Right forelimb (tissue), 1 donor: ENCODE measurements at regions not wholly inside any gene's neighbourhood (a gene's known extent, or its start where the extent isn't known, plus 50 kb on each side); places are given as distances from the start of the nearest gene placed in this dataset.

Experiments used
- DNase-seq: peaks from one replicate; pipeline ENCODE4 v3.0.0-alpha.2; 2018

DNA sequence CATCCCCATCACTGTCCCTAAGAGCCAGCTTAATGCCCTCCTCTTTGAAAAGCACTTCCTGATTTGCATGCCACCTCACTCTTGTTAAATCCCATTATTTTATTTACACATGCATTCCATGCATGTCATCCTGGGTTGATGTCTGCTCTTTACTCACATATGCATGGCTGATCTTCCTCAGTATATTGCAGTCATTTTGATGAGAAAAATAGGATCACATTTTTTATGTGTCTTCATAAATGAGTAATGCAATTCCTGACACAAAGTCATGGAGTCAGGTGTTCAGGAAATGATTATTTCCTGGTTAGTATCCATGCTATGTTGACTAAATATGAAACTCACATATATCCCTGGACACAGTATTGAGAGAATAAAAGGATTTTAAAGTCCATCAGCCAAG is 204.7 kb downstream of the SLIT2 start:
- DNase-seq = no peak

DNA sequence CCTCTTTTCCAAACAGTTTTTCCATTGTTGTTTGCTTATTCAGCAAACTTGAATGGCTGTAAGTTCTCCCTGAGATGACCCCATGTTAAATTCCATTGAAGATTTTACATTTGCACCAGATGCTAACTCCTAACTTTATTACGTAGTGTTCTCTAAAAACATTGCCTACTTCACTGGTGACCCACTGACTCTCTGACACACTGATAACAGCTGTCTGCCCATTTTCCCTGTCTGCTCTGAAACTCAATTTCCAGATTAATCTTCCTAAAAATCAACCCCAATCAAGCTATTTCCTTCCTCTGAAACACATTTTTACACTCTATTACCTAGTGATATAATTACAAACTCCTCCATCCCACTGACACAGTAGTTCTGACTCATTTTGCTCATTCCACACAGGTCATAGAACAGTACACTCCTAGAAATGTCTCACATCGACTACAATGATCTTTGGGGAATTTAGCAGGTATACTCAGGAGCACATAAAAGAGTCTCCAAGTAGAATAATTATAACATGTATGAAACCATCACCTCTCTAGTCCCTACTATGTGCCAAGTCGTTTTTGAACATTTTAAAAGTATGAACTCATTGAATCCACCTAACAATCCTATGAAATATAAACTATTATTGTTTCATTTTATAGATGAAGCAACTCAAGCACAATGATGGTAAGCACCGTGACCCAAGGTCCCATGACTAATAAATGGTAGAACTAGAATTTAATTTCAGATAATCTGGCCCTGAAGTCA is 210.9 kb downstream of the SLIT2 start:
- DNase-seq = no peak

DNA sequence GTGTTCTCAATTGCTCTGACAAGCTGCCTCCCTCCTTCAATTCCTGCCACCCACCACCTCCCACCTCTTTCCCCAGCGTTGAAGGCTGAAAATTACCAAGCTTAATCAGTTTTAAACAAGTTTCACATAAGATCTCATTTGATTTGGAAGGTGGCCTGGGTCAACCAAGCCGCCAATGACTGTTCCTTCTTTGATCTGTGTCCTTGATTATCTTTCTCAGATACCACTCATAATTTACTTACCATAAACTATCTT is 211.4 kb downstream of the SLIT2 start:
- DNase-seq = no peak

GRCh38 chr4:20464381-20464780 is 212.7 kb downstream of the SLIT2 start:
- DNase-seq = no peak

GRCh38 chr4:20474119-20474518 is 222.4 kb downstream of the SLIT2 start:
- no peak for DNase-seq

DNA sequence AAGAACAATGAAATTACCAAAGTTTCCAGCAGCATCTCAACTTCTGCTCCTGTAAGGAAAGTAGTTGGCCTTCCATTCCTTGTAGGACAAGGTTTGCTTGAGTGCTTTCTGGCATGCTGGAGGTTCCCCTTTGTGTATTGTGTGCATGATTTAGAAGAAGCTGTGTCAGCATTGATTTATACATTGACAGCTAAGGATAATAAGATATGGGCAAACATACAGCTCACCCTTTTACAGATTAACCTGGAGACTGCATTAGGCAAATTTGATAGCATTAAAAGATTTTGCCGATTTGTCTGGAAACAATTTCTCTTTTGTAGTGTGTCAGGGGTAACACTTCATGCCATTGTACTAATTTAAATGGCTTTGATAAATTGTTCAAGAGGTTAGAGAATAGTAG is 221.8 kb upstream of the PACRGL start:
- DNase-seq = no peak

DNA sequence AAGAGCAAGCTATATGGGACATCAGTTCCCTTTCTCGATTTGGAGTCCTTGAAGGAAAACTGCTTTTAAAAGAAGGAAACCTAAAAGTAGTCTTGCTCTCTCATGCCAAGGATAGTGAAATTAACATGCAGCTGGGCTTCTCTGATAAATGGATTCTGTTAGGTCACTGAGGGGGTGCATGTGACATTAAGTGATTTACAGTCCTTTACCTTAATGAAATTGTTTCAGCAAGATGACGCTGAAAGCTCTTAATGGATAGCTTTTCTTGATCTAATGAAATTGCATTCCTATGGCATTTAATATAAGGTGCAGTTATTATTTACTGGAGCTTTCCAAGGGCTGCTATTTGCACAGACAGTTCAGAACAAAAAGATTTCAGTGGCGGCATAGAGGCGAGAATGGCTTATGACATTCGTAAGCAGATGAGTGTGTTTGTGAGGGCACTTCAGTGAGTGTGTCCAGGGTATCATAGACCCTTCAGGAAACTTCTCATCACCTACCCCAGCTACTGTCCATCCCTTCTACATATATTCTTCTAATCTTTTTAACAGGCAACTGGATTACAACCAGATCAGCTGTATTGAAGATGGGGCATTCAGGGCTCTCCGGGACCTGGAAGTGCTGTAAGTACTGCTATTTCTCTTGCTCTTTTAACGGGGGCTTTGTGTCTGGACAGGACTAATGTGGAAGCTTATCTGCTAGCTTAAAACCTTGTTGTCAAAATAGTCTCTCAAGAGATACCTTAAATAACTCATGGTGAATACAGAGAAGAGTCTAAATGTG is 219.9 kb upstream of the PACRGL start:
- no peak for DNase-seq

- no peak for DNase-seq
These were observed 216.8 kb upstream of the PACRGL start for GRCh38 chr4:20483416-20483815.

- no peak for DNase-seq
These were observed 213.8 kb upstream of the PACRGL start for GRCh38 chr4:20486433-20486832.

DNA sequence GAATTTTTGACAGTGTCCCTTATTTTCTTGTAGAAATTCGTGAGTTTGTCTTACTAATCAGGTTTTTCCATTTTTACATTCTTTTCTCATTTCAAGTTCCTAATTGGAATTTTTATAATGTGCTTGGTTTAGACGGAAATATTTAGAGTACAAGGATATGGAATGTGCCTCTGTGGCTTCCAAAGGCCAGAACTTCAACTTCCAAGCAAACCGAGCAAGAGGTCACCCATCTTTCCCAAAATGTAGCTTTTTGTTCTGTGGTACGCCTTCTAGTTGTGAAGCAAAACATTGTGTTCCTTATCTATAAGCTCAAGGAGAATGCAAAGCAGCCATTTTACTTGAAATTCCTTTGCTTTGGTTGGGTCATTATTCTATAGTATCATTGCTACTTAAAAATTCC is 212.8 kb upstream of the PACRGL start:
- DNase-seq = no peak

GRCh38 chr4:20487852-20488251 is 212.4 kb upstream of the PACRGL start:
- no peak for DNase-seq

GRCh38 chr4:20490734-20491133 is 209.5 kb upstream of the PACRGL start:
- no peak for DNase-seq

GRCh38 chr4:20493761-20494353 is 206.4 kb upstream of the PACRGL start:
- DNase-seq = no peak

GRCh38 chr4:20496068-20496467 is 204.2 kb upstream of the PACRGL start:
- DNase-seq = no peak

DNA sequence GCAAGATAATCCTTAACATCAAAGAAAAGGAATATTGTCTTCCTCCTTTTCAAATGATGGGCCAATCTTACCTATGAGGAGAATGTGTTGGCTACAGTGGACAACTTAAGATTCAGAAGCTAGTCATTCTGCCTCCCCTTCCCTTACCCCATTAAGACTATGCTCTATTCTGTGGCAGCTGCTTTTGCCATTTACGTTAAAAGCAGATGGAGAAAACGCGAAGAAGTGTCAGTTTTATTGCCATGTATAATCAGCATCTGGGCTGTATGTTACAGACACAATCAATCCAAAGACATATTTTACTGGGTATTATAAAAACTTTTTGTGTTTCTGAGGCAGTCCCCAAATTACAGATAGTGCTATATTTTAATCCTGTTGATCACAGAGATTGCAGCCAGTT is 196.1 kb upstream of the PACRGL start:
- no peak for DNase-seq

GRCh38 chr4:20505927-20506326 is 194.3 kb upstream of the PACRGL start:
- no peak for DNase-seq

- DNase-seq = no peak
These were observed 193.4 kb upstream of the PACRGL start for GRCh38 chr4:20506827-20507226.

DNA sequence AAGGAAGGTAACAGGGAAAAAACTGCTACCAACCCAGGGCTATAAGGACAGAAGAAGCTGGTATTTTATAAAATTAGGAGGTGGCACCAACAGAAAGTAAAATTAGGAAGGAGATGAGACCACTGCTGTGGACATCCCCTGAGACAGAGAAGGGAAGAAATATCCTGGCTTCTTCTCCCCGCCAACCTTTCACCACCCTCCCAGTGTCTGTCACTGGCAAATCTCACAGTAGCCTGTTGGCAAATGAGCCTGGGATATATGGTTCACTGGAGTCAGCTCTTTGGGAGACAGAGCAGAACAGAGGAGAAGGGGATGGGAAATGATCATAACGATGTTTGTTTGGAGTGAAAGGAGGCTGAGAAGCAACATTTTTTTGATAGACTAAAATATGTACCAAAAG is 190.9 kb upstream of the PACRGL start:
- no peak for DNase-seq

- DNase-seq = no peak
These were observed 188.0 kb upstream of the PACRGL start for GRCh38 chr4:20512033-20512792.

GRCh38 chr4:20512985-20513384 is 187.3 kb upstream of the PACRGL start:
- no peak for DNase-seq

DNA sequence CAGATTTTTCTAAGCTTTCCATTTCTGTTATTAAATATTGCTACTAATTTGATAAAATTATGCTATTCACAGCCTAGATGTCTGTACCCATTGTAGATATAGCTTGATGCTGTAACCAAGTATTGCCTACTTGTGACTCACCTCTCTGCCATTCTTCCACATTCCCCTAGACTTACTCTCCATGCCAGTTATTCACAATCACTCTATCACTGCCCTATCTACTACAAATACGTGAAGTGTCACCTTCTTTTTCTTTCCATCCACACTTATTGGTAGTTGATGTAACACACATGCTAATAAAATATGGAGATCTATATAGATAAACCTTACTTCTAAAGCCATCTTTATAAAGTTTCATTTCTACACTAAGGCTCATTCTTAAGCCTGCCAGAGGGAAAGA is 179.4 kb upstream of the PACRGL start:
- no peak for DNase-seq

DNA sequence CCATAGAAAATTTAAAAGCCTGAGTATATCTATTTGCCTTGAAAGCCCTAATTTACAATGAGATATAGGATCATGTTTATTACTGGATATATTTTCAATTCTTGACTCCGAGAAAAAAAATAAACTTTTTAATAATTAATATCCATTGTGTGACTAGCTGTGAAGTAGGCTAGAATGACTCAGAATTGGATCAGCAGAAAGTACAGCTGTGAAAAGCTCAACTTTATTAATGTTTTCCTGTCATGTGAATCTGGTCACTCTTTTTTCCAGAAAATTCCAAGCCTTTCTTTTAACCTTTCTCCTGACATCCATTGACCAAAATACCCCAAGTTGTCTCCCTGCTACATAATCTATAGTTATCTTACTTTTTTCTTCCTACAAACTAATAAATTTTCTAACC is 171.8 kb upstream of the PACRGL start:
- DNase-seq = no peak

DNA sequence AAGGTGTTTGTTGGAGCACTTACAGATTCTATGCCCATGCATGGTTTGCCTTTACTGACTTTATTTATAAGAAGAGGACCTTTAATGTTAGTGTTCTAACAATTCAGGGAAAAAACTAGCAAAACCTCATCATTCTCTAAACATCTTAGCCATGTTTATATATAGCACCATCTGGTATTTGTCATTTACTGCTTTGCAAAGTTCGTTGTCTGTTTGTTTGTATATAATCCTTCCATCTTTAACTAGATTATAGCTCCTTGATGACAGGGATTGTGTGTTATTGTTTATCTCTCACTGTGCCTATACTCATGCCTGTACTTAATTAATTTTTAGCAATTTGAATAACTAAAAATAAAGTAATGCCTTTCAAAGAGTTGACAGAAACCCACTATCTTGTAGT is 170.6 kb upstream of the PACRGL start:
- DNase-seq = no peak
